Frontal cortex (tissue), 3 donors: ENCODE measurements at regions not wholly inside any gene's neighbourhood (a gene's known extent, or its start where the extent isn't known, plus 50 kb on each side); places are given as distances from the start of the nearest gene placed in this dataset.
A peak's percentile ranks its signal among the peaks of the same experiment; 100 is the strongest.

Source experiments
- DNase-seq, 2 donors: peaks; one replicate each; pipeline ENCODE4 v3.0.0; 2012; ENCODE audit warnings: low spot score in 2 of 2
- FAIRE-seq: peaks from 2 replicates; lab custom pipeline; 2012; peaks lifted over from hg19 to GRCh38; lab: Jason Lieb, UNC
- donor health status: control.
- donor health status: control.
- donor health status: control.

DNA sequence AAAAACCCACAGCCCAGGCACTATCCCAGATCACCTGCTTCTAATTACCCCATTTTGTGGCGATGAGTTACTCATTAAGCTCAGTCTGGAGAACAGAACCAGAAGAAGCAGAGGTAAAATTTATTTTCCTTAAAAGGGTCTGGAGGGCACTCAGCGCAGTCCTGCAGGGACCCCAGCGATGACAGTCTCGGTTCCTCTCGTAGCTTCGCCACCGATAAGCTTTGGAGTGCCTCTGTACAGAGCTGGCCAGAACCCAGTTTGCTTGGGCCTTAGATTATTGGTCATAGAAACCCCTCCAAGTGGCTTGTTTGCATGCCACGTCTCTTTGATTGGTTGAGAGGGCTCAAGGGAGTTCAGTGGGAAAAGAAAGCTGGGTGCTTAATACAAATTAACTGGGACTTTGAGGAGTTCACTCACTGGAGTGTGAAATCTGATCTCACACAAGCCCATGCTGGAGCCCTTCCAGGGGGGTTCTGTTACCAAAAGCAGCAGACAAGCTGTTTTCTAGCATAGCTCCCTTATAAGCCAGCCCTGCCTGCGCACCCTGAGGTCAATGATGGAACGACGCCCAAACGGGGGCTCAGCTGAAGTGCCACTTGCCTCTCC lies 158.5 kb upstream of the ARID1B start:
- FAIRE-seq = no peak

DNA sequence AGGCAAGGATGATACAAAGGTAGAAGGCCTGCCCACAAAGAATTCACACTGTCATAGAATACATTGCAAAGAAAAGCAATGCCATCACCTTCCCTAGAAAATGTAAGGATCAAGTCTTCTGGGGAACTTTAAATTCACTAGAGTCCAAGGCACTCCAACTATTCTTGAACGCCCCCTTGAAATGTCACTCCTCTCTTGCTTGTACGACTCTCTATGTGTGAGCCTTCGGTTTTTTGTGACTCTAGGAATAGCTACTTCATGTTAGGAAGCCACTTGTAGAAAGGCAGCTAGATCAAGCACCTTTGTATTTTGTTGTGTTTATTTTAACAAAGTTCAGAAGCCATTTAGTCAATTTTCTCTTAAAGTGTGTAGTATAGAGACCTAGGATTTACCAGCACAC lies 159.2 kb upstream of the ARID1B start:
- DNase-seq (no peak), FAIRE-seq (no peak)

More for the DNA sequence above, 158.5 kb upstream of the ARID1B start:
- DNase-seq = no peak

DNA sequence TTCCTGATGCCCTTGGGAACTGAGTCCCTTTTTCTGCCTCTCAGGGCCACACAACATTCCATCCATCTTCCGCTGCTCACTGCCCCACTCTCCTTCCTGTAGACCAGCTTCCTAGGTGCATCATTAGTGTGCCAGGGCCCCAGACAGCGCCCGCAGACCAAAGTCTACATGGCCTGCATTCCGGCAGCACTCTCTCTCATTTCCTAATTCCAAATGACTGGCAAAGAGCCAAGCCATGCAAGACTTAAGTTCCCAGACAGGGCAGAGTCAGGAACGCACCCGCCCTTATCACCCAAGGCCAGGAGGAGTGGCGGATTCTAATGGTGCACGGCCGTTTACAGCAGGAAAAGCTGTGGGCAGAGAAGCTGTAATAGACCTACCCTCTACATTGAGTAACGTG lies 159.8 kb upstream of the ARID1B start:
- FAIRE-seq = no peak

DNA sequence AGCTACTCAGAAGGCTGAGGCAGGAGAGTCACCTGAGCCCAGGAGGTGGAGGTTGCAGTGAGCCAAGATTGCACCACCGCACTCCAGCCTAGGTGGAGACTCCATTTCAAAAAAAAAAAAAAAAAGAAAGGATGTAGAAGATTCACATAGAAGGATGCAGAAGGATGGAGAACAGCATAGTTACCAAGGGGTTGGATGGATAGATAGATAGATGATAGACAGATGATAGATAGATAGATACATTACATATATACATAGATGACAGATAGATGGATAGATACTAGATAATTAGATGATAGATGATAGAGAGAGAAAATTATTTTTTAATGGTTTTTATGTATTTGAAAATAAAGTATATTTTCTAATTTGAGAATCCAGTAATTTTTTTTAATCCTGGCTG lies 160.7 kb upstream of the ARID1B start:
- DNase-seq (no peak), FAIRE-seq (peak; percentile 13)

More for the DNA sequence above, 159.8 kb upstream of the ARID1B start:
- no peak for DNase-seq

DNA sequence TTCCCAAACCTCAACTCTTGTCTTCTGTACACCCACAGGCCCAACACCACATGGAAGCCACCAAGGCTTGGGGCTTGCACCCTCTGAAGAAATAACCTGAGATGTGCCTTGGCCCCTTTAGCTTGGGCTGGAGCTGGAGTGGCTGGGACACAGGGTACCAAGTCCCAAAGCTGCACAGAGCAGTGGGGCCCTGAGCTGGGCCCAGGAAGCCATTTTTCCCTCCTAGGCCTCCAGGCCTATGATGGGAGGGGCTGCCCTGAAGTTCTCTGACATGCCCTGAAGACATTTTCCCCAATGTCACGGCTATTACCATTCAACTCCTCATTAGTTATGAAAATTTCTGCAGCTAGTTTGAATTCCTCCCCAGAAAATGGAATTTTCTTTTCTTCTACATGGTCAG lies 163.2 kb upstream of the ARID1B start:
- DNase-seq = no peak

DNA sequence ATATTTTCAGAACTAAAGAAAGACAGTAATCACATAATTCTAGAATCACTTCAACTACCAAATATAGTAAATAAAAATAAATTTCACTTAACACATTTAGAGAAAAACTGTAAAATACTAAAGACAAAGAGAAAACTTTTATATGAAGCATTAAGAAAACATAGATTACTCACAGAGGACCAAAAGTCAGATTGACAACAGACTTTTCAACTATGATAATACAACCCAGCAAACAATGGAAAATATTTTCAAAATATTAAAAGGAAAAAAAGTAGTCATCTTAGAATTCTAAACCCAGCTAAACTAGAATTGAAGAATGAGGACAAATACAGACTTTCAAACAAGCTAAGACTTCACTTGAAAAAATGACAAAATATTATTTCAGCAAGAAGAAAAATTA lies 164.8 kb upstream of the ARID1B start:
- DNase-seq = no peak
- no peak for FAIRE-seq

More for the DNA sequence above, 163.2 kb upstream of the ARID1B start:
- FAIRE-seq = no peak

DNA sequence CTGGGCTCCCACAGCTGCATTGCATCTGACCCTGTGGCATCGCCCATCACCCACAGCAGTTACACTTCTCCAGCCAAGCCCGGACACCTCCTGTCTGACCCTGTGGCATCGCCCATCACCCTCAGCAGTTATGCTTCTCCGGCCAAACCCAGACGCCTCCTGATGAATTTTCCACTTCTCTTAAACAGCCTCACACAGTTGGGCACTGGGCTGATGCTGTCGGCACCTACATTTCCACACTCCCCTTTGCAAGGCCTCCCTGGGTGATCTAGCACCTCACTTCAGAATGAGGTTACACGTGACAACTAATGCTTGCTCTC lies 175.2 kb upstream of the ARID1B start:
- DNase-seq = no peak
- no peak for FAIRE-seq

DNA sequence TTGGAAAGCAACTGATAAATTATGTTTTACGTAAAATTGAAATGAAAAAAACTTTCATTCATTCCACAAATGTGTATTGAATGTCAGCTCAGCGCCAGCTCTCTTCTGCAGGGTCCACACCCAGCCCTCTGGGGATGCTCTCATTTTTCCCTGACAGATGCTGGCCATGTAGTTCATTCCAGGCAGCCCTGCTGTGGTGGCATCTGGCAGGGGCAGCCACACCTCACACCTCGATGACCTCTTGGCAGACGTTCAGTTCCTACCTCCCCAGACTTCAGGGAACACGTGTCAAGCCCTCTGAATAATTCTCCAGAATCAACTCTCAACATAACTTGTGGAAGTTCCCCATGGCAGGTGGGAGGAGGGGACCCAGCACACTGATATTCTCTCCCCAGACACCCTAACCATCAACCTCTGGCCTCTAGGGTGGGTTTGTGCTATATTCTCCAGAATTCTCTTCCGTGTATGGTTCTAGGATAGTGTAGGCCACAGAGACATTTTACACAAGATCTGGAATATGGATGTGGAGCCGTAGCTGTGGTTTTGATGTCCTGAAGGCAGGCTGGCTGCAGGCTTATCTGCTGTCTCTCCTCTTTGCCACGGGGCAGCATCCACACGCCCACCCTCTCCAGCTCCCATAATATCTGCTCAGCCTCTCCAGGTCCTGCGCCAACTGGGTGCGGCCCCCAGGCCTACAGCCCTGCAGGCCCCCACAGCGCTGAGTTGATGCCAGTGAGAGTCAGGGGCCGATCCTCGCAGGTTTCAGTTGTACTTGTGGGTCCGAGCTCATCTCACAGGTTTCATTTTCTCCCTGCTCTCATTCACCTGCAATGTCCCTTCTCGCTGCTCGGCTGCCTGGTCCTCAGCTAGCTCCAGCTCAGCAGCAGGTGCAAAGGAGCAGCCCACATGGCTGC lies 175.8 kb upstream of the ARID1B start:
- FAIRE-seq (no peak), DNase-seq (no peak)

DNA sequence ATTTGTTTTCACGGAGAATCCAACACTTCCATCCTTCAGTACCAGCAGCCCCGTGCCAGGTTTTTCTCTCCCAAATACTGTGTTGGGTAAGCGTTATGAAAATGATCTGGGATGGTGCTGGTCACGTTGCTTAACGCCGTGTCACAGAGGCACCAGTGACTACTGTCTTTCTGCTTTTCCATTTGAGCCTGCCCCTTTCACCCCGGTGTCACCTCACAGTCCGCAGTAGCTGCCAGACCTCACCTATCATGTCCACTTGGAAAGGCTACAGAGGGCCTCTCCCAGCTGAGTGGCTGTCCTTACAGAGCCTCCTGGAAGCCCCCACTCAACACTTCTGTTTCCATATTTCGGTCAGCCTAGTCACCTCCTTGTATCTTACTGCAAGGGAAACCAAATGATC lies 176.5 kb upstream of the ARID1B start:
- no peak for DNase-seq
- FAIRE-seq = no peak

DNA sequence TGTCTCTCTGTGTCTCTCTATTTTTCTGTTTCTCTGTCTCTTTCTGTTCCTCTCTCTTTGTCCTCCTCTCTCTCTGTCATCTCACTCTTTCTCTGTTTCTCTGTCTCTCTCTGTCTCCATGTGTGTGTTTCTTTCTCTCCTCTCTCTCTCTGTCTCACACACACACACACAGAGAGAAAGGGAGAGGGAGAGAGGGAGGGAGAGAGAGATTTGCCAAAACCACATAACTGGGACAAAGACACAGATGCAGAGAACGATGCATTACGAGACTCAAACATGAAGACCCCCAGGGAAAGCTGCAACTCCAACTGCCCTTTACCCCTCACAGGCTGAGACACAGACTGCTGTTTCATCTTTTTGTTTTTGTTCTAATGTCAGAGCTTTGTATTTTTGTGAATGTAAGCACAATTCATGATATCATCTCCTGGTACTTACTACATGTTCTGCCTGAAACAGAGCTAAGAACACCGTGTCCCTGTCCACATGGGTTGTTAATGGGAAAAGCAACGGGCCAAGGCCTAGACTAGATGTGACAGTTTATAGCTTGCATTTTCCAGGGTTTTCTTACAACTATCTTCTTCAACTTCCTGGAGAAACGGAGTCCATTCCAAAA lies 177.1 kb upstream of the ARID1B start:
- peak in 1 of 2 donors; percentile 20 for DNase-seq
- no peak for FAIRE-seq

DNA sequence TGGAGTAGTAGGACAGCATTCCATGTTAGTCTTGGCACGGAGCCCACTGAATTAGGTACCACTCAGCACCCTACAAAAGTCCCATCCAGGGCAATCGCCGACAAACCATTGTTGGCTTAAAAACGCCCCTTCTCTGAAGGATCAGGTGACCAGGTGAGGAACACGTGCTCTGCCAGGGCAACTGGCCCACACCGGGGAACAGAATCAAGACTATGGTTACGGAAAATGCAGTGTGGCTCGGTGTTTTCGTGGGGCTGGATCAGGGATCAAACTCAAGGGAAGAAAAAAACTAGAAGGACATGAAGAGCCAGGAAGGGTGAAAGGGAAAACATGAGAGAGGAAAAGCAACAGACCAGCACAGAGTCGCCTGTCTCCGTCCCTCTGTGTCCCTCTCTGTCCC lies 177.8 kb upstream of the ARID1B start:
- DNase-seq (no peak), FAIRE-seq (no peak)

DNA sequence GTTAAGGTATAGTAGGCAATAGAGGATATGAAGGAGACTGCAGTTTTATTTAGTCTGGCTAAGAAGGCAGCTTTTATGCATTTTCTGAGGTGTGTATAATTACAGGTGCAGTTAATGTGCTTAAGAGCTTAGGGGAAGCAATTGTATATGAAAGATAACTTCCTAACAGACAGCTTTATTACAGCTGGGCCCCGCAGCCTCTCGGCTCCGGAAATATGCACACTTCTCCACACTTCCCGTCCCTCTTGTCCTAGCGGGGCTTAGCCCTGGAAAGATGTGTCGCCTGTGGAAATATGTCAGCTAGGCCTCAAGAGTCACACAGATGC lies 178.4 kb upstream of the ARID1B start:
- FAIRE-seq = no peak

DNA sequence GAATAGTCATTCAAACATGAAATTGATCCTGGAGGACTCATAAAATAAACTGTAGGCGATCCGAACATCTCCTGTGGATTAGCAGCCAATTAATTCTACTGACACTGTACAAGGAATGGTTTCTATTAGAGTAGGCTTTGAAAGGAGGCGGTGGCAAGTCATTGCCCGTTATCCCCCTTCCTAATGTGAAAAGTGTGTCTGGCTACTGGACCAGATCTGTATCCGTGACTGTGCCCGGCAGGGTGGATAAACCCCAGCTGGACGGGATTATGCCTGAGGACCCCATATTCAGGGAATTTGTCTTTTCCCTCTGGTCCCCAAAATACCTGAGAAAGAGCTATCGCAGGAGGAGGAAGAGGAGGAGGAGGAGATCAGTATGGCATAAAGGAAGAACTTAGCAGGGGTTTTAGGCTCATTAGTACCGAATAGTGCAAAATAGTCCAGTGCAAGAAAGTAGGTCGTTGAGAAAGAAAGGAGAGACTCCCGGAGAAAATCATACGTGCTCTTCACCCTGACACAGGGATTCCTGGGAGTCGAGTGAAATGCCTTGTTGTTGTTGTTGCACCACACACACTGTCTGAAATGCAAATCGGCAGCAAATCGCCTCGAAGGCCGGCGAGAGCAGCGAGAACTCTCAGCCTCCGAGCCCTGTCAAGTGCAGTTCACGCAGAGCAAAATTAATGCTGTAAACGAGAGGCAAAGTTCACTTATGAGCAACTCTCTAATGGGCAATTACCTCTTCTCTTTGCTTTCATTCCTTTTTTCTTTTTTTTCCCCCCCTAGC lies 178.9 kb upstream of the ARID1B start:
- FAIRE-seq = no peak
- no peak for DNase-seq

More for the DNA sequence above, 178.4 kb upstream of the ARID1B start:
- no peak for DNase-seq

DNA sequence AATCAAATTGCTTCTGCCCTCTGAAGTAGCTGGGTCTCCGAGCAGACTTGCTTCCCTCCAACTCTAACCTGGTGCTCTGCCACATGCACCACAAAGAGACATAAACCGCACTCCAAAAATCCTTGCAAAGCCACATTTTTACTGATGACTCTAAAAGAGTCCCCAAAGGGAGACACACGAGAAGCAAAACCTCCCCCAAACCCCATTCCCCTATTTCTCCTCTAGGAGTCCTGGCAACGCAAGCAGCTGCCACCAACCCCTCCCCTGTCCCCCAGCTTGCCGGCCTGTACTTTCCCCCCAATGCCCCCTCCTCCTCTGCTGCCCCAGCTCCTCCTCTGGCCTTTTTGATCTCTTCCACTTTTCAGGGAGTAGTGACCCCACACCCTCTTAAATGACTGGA lies 180.1 kb upstream of the ARID1B start:
- DNase-seq (no peak), FAIRE-seq (no peak)

DNA sequence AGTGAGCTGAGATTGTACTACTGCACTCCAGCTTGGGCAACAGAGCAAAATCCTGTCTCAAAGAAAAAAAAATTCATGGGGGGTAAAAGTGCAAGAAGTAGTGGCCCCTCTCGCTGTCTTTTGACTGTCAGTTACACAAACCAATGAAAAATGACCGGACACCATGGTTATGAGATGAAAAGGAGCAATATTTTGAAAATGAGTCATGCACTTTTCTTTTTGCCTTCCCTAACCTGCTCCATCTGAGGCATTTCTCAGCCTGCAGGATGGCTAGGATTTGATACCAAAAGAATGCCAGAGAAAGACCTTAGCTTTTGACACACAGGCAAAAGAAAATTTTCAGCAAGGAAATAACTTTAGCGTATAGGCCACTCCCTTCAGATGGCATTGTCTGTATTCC lies 181.7 kb upstream of the ARID1B start:
- FAIRE-seq (no peak), DNase-seq (no peak)

DNA sequence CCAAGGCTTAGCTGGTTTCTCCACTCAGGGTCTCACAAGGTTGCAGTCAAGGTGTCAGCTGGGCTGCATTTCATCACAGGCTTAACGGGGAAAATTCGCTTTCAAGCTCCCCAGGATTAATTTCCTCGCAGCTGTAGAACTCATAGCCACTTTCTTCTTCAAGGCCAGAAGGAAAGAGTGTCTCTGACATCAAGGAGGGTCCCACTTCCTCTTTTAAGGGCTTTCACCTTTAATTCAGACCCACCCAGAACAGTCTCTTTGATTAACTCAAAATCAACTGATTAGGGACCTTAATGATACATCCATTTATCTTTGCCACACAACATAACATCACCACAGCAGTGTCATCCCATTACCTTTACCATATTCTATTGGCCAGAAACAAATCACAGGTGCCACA lies 183.3 kb upstream of the ARID1B start:
- no peak for FAIRE-seq
- DNase-seq = no peak

DNA sequence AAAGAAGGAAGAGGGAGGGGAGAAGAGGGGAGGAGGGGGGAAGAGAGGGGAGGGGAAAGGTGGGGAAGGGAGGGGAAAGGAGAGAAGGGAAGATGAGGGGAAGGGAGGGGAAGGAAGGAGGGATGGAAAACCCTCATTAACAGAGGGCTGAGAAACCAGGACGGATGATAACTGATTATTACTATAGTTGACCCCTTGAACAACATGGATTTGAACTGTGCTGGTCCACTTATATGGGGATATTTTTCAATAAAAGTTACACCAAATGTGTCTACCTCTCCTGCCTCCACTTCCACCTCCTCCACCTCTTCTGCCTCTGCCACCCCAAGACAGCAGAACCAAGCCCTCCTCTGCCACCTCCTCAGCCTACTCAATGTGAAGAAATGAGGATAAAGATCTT lies 184.1 kb upstream of the ARID1B start:
- DNase-seq = no peak

DNA sequence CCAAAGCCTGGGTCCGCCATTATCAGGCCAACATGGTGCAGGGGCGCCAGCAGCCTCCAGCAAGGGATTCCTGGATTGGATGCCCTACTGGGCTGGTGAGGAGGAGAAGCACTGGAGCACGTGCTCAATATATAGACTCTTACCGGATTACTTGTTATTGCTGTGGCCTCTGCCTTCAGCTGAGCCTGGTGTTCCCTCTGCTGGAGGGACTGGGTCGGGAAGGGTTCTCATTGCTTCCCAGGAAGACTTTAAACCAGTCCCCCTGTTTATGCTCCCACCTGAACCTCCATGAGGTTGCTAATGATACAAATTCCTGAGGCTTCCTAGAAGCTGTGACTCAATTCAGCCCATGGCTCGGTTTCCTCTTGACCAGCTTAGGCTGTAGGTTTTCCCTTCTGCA lies 186.7 kb upstream of the ARID1B start:
- DNase-seq (no peak), FAIRE-seq (no peak)

More for the DNA sequence above, 184.1 kb upstream of the ARID1B start:
- FAIRE-seq = no peak

DNA sequence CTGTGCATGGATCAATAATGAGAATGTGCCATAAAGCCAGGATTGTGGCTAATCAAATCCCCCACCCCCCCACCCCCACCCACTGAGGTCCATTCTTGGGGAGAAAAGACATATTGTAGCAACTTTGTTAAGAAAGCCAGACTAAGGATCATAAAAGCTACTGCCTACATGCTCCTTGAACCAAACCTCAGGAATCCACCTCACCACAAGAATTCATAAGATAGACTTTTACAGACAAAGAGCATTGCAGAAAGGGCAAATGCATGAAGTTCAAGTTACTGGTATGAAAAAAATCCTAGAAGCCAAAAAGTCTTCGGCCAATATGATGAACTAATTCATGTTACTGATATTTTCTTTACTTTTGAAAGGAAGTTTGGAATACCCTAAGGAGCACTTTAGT lies 187.9 kb upstream of the ARID1B start:
- FAIRE-seq = no peak

DNA sequence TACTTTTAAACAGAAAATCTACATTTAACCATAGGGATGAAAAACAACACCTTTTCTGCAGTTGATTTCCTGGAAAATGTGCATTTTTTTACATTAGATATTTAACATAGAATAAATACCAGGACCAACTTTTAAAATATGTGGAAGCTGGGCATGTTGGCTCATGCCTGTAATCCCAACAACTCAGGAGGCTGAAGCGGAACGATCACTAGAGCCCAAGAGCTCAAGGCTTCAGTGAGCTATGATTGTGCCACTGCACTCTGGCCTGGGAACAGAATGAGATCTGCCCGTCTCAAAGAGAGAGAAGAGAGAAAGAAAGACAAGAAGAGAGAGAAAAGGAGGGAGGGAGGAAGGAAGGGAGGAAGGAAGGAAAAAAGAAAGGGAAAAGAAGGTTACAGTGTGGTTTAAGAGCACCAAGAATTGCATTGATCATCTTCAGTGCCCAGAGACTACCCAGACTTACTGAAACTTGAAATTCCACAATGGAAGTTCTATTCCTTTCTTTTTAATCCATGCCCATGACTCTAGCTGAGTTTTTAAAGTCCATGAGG lies 189.4 kb upstream of the ARID1B start:
- no peak for FAIRE-seq

More for the DNA sequence above, 187.9 kb upstream of the ARID1B start:
- DNase-seq = no peak

More for the DNA sequence above, 189.4 kb upstream of the ARID1B start:
- DNase-seq = no peak
